Loucy (cell line): ENCODE measurements at regions not wholly inside any gene's neighbourhood (a gene's known extent, or its start where the extent isn't known, plus 50 kb on each side); places are given as distances from the start of the nearest gene placed in this dataset.

Experiments used
- H2AFZ ChIP-seq: fragments of 200-600 bp; sonication (generic); 2 replicates; pipeline ENCODE4 v1.6.0; 2016; ENCODE audit warnings: antibody characterized with exemption, mild to moderate bottlenecking, low read length, moderate library complexity
- H3F3A ChIP-seq: fragments of 200-600 bp; 2 replicates; pipeline ENCODE4 v1.6.0; 2016; ENCODE audit warnings: antibody characterized with exemption, low read depth, mild to moderate bottlenecking
- H3K27me3 ChIP-seq: fragments of 200-600 bp; sonication (generic); 2 replicates; pipeline ENCODE4 v1.6.1; 2014; ENCODE audit warnings: low read length, mild to moderate bottlenecking; ENCODE audit not compliant: insufficient read depth, poor library complexity, severe bottlenecking
- H3K36me3 ChIP-seq: fragments of 200-600 bp; sonication (generic); 2 replicates; pipeline ENCODE4 v1.6.1; 2016; ENCODE audit warnings: low read length; ENCODE audit not compliant: insufficient read depth
- H3K4me1 ChIP-seq: fragments of 200-600 bp; sonication (generic); 2 replicates; pipeline ENCODE4 v1.5.1; 2014; ENCODE audit warnings: low read length, mild to moderate bottlenecking; ENCODE audit not compliant: insufficient read depth, poor library complexity, severe bottlenecking
- H3K4me2 ChIP-seq: fragments of 200-600 bp; sonication (generic); 2 replicates; pipeline ENCODE4 v1.6.0; 2014; ENCODE audit warnings: antibody characterized with exemption, low read length, low read depth, mild to moderate bottlenecking; ENCODE audit not compliant: poor library complexity, severe bottlenecking
- H3K4me3 ChIP-seq: fragments of 200-600 bp; sonication (generic); 2 replicates; pipeline ENCODE4 v1.5.1; 2014; ENCODE audit warnings: low read length, mild to moderate bottlenecking, mixed read lengths; ENCODE audit not compliant: poor library complexity, severe bottlenecking
- H3K79me2 ChIP-seq: fragments of 200-600 bp; sonication (generic); 2 replicates; pipeline ENCODE4 v1.6.1; 2014; ENCODE audit warnings: low read length; ENCODE audit not compliant: insufficient read depth
- H3K9ac ChIP-seq: fragments of 200-600 bp; sonication (generic); 2 replicates; pipeline ENCODE4 v1.6.0; 2014; ENCODE audit warnings: mild to moderate bottlenecking, low read depth, low read length, moderate library complexity; ENCODE audit not compliant: poor library complexity, severe bottlenecking
- H3K9me2 ChIP-seq: fragments of 200-600 bp; sonication (generic); replicated peaks from 2 replicates; pipeline ENCODE4 v1.6.1; 2016; ENCODE audit warnings: low read depth, low read length, mixed read lengths
- H3K9me3 ChIP-seq: fragments of 200-600 bp; sonication (generic); 2 replicates; pipeline ENCODE4 v1.6.1; 2014; ENCODE audit warnings: mild to moderate bottlenecking, antibody characterized with exemption, low read length, low read depth; ENCODE audit not compliant: insufficient read depth
- H4K20me1 ChIP-seq: fragments of 200-600 bp; sonication (generic); 2 replicates; pipeline ENCODE4 v1.6.0; 2014; ENCODE audit warnings: antibody characterized with exemption, low read length, mild to moderate bottlenecking; ENCODE audit not compliant: insufficient read depth, poor library complexity, severe bottlenecking
- EZH2phosphoT487 ChIP-seq: fragments of 200-600 bp; IDR thresholded peaks from 2 replicates; pipeline ENCODE4 v1.6.1; 2018; ENCODE audit warnings: antibody characterized with exemption, mild to moderate bottlenecking, moderate library complexity, borderline replicate concordance
- TF ChIP-seq, protein P1 (sequence below): fragments of 200-600 bp; sonication (generic); conservative IDR thresholded peaks from 2 replicates; pipeline ENCODE4 v1.5.1; 2014; ENCODE audit warnings: mild to moderate bottlenecking, antibody characterized with exemption, low read length

DNA sequence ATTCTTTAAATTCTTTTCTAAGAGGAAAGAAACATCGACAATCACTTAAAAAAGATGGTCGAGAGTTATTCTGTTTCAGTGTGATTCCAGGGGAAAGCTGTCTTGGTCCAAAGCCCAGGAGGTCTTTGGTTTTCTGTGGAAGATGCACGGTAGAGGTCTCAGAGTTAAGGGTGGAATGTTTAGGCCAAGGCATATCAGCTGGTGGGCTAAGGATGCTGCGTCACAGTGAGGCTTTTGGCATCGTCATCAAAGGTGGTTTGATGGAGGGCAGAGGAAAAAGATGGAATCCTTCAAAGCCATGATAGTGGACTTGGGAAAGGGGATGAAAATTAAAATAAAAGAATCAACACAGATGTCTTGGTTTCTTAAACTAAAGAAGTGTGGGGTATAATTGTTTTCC lies 137.3 kb upstream of the ANKH start:
- H3K9me3 ChIP-seq: no peaks in the 10 kb centered on the region
- H3K4me2 ChIP-seq: no peak overlapping the region

DNA sequence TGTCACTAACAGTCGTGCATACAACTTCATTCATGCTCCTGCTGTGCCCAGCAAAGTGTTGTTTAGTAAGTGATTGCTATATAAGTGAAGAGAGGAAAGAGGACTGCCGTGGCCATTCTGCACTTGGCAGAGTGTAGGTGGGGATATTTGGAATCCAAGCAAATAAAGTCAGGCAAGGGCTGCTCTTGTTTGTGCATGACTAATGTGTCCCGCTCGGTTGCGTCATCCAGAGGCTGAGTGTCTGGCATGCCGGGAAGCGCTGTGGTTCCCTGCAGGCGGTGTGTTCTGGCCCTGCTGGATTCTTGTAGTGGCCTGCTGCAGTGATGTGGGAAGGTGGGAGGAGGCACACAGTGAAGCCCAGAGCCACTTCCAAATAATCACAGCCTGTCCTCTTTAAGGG lies 136.9 kb upstream of the ANKH start:
- TF ChIP-seq, protein P1, sequence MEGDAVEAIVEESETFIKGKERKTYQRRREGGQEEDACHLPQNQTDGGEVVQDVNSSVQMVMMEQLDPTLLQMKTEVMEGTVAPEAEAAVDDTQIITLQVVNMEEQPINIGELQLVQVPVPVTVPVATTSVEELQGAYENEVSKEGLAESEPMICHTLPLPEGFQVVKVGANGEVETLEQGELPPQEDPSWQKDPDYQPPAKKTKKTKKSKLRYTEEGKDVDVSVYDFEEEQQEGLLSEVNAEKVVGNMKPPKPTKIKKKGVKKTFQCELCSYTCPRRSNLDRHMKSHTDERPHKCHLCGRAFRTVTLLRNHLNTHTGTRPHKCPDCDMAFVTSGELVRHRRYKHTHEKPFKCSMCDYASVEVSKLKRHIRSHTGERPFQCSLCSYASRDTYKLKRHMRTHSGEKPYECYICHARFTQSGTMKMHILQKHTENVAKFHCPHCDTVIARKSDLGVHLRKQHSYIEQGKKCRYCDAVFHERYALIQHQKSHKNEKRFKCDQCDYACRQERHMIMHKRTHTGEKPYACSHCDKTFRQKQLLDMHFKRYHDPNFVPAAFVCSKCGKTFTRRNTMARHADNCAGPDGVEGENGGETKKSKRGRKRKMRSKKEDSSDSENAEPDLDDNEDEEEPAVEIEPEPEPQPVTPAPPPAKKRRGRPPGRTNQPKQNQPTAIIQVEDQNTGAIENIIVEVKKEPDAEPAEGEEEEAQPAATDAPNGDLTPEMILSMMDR: no peak
- no peak for TF ChIP-seq EZH2phosphoT487
- no peak overlapping the region for H2AFZ ChIP-seq
- peaks cover 4% of the 10 kb centered on the region for H3K4me1 ChIP-seq
- no peak overlapping the region for H3K4me2 ChIP-seq
- H3K27me3 ChIP-seq: no peaks in the 10 kb centered on the region
- no peaks in the 10 kb centered on the region for H3K9me2 ChIP-seq
- no peaks in the 10 kb centered on the region for H3F3A ChIP-seq
- H3K9me3 ChIP-seq: no peaks in the 10 kb centered on the region
- H3K4me3 ChIP-seq: no peak overlapping the region
- no peaks in the 10 kb centered on the region for H3K36me3 ChIP-seq
- H3K79me2 ChIP-seq: no peaks in the 10 kb centered on the region
- H4K20me1 ChIP-seq: no peaks in the 10 kb centered on the region
- H3K9ac ChIP-seq: no peak overlapping the region

More for the DNA sequence above, 137.3 kb upstream of the ANKH start:
- Histone ChIP-seq H4K20me1 (no peaks in the 10 kb centered on the region), H3K79me2 (no peaks in the 10 kb centered on the region), H3F3A (no peaks in the 10 kb centered on the region), H3K27me3 (no peaks in the 10 kb centered on the region), H3K9ac (no peak overlapping the region), H3K4me1 (peaks cover 4% of the 10 kb centered on the region), H2AFZ (no peak overlapping the region), H3K36me3 (no peaks in the 10 kb centered on the region), H3K4me3 (no peak overlapping the region), H3K9me2 (no peaks in the 10 kb centered on the region)
- TF ChIP-seq, protein P1: no peak
- TF ChIP-seq EZH2phosphoT487: no peak

DNA sequence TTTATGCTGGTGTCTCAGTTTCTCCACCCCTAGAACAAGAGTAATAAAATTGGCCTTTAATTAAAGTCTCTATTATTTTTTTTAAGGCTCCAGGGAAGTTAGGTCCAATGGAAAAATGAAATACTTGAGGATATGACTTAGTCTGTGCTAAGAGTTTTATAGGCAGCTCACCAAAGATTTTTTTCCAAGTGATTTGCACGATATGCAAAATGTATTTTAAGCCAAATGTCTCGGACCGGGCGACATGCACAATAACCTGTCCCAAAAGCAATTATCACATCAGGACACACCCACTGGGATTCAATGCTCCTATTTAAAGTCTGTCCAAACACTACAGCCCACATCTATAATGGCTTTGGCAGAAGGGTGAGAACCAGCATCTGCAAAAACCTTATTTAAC lies 136.1 kb upstream of the ANKH start:
- Histone ChIP-seq H3K27me3 (no peaks in the 10 kb centered on the region), H3K9me2 (no peaks in the 10 kb centered on the region), H3K4me2 (no peak overlapping the region), H3K79me2 (no peaks in the 10 kb centered on the region), H3F3A (no peaks in the 10 kb centered on the region), H3K9me3 (no peaks in the 10 kb centered on the region), H4K20me1 (no peaks in the 10 kb centered on the region), H3K36me3 (no peaks in the 10 kb centered on the region), H3K9ac (no peak overlapping the region), H2AFZ (no peak overlapping the region), H3K4me3 (no peak overlapping the region), H3K4me1 (peaks cover 6% of the 10 kb centered on the region)
- no peak for TF ChIP-seq EZH2phosphoT487
- TF ChIP-seq, protein P1: no peak
